Thoracic aorta (tissue), 2 donors: ENCODE measurements at regions not wholly inside any gene's neighbourhood (a gene's known extent, or its start where the extent isn't known, plus 50 kb on each side); places are given as distances from the start of the nearest gene placed in this dataset.

ENCODE experiments used
- ATAC-seq: fragments of 150-250 bp; one replicate; pipeline ENCODE4 v1.8.0; 2017; ENCODE audit warnings: low read depth; ENCODE audit not compliant: insufficient number of reproducible peaks, low FRiP score
- DNase-seq: peaks from one replicate; pipeline ENCODE4 v3.0.0-alpha.2; 2020; ENCODE audit warnings: low spot score
- H3K27ac ChIP-seq, 2 donors: fragments of 200-600 bp; sonication (generic); 1 replicate in 1 of 2; 2 replicates in 1 of 2; pipeline ENCODE4 v1.5.1; 2016; ENCODE audit warnings: mild to moderate bottlenecking in 2 of 2, moderate library complexity in 2 of 2
- H3K27me3 ChIP-seq: fragments of 200-600 bp; sonication (generic); replicated peaks from 2 replicates; pipeline ENCODE4 v1.6.0; 2016; ENCODE audit warnings: mild to moderate bottlenecking; ENCODE audit not compliant: insufficient read depth
- H3K36me3 ChIP-seq: fragments of 200-600 bp; sonication (generic); one replicate; pipeline ENCODE4 v1.5.1; 2016
- H3K4me1 ChIP-seq, 2 donors: fragments of 200-600 bp; sonication (generic); 1 replicate in 1 of 2; 2 replicates in 1 of 2; pipeline versions ENCODE4 v1.5.1 to v1.6.0; 2016; ENCODE audit warnings: low read depth in 2 of 2, mild to moderate bottlenecking in 1 of 2; ENCODE audit not compliant: control insufficient read depth in 1 of 2
- H3K4me3 ChIP-seq: fragments of 200-600 bp; sonication (generic); 2 replicates; pipeline ENCODE4 v1.5.1; 2016; ENCODE audit warnings: mild to moderate bottlenecking
- H3K9me3 ChIP-seq: fragments of 200-600 bp; sonication (generic); 2 replicates; pipeline ENCODE4 v1.5.1; 2016
- CTCF ChIP-seq: fragments of 200-600 bp; sonication (generic); IDR thresholded peaks from one replicate; pipeline ENCODE4 v1.5.1; 2019; ENCODE audit warnings: antibody characterized with exemption

GRCh38 chr11:134691295-134691873 is 279.3 kb upstream of the B3GAT1 start:
- DNase-seq (no peak), ATAC-seq (no peak)
- Histone ChIP-seq H3K27ac (no peak overlapping the region), H3K36me3 (no peaks in the 10 kb centered on the region), H3K9me3 (no peaks in the 10 kb centered on the region), H3K4me1 (no peaks in the 10 kb centered on the region), H3K27me3 (no peaks in the 10 kb centered on the region), H3K4me3 (no peak overlapping the region)
- no peak for TF ChIP-seq CTCF

GRCh38 chr11:134689886-134690285 is 277.8 kb upstream of the B3GAT1 start:
- H3K4me3 ChIP-seq: no peak overlapping the region
- ATAC-seq: no peak
- H3K4me1 ChIP-seq: no peaks in the 10 kb centered on the region
- DNase-seq: no peak
- no peaks in the 10 kb centered on the region for H3K36me3 ChIP-seq
- no peaks in the 10 kb centered on the region for H3K27me3 ChIP-seq
- TF ChIP-seq CTCF: no peak
- no peak overlapping the region for H3K27ac ChIP-seq
- no peaks in the 10 kb centered on the region for H3K9me3 ChIP-seq

- Histone ChIP-seq H3K27ac (no peak overlapping the region), H3K36me3 (no peaks in the 10 kb centered on the region), H3K27me3 (no peaks in the 10 kb centered on the region), H3K9me3 (no peaks in the 10 kb centered on the region), H3K4me3 (no peak overlapping the region), H3K4me1 (no peaks in the 10 kb centered on the region)
- ATAC-seq: no peak
- DNase-seq: no peak
- TF ChIP-seq CTCF: no peak
These were observed 275.5 kb upstream of the B3GAT1 start for GRCh38 chr11:134687548-134687947.

GRCh38 chr11:134686460-134687061 is 274.5 kb upstream of the B3GAT1 start:
- no peak for TF ChIP-seq CTCF
- ATAC-seq: no peak
- H3K4me3 ChIP-seq: no peak overlapping the region
- no peaks in the 10 kb centered on the region for H3K36me3 ChIP-seq
- no peak for DNase-seq
- H3K9me3 ChIP-seq: no peaks in the 10 kb centered on the region
- no peaks in the 10 kb centered on the region for H3K4me1 ChIP-seq
- H3K27me3 ChIP-seq: no peaks in the 10 kb centered on the region
- no peak overlapping the region for H3K27ac ChIP-seq

- no peak for TF ChIP-seq CTCF
- Histone ChIP-seq H3K9me3 (no peaks in the 10 kb centered on the region), H3K4me3 (no peak overlapping the region), H3K27ac (no peak overlapping the region), H3K36me3 (no peaks in the 10 kb centered on the region), H3K27me3 (no peaks in the 10 kb centered on the region), H3K4me1 (no peaks in the 10 kb centered on the region)
- no peak for DNase-seq
- no peak for ATAC-seq
These were observed 273.8 kb upstream of the B3GAT1 start for GRCh38 chr11:134685793-134686380.
